HEK293T (cell line): ENCODE measurements at regions not wholly inside any gene's neighbourhood (a gene's known extent, or its start where the extent isn't known, plus 50 kb on each side); places are given as distances from the start of the nearest gene placed in this dataset.

Experiments
- BHLHE40 ChIP-seq: fragments of 450-650 bp; IDR thresholded peaks from 2 replicates; pipeline ENCODE4 v1.6.1; 2016; ENCODE audit warnings: mild to moderate bottlenecking, moderate library complexity, borderline replicate concordance
- ELF4 ChIP-seq: fragments of 450-650 bp; IDR thresholded peaks from 2 replicates; pipeline ENCODE4 v1.6.1; 2017; ENCODE audit warnings: antibody characterized with exemption
- FOXA1 ChIP-seq: fragments of 450-650 bp; IDR thresholded peaks from 2 replicates; pipeline ENCODE4 v1.6.1; 2016; ENCODE audit warnings: mild to moderate bottlenecking
- FOXK2 ChIP-seq: fragments of 450-650 bp; IDR thresholded peaks from 2 replicates; pipeline ENCODE4 v1.6.1; 2016; ENCODE audit warnings: mild to moderate bottlenecking
- FOXM1 ChIP-seq: fragments of 450-650 bp; IDR thresholded peaks from 2 replicates; pipeline ENCODE4 v1.6.1; 2017; ENCODE audit warnings: mild to moderate bottlenecking, borderline replicate concordance
- HDGF ChIP-seq: fragments of 450-650 bp; IDR thresholded peaks from 2 replicates; pipeline ENCODE4 v1.6.1; 2017; ENCODE audit warnings: antibody characterized with exemption, borderline replicate concordance
- L3MBTL2 ChIP-seq: fragments of 450-650 bp; conservative IDR thresholded peaks from 2 replicates; pipeline ENCODE4 v1.6.1; 2016; ENCODE audit warnings: mild to moderate bottlenecking
- NFRKB ChIP-seq: fragments of 450-650 bp; IDR thresholded peaks from 2 replicates; pipeline ENCODE4 v1.6.1; 2016; ENCODE audit warnings: mild to moderate bottlenecking, moderate library complexity
- SP1 ChIP-seq: fragments of 450-650 bp; IDR thresholded peaks from 2 replicates; pipeline ENCODE4 v1.6.1; 2017
- TARDBP ChIP-seq: fragments of 450-650 bp; IDR thresholded peaks from 2 replicates; pipeline ENCODE4 v1.6.1; 2016
- ZNF384 ChIP-seq: fragments of 450-650 bp; IDR thresholded peaks from 2 replicates; pipeline ENCODE4 v1.6.1; 2016
- TF ChIP-seq, protein P1 (sequence below): fragments of 450-650 bp; IDR thresholded peaks from 2 replicates; pipeline ENCODE4 v1.6.1; 2016

DNA sequence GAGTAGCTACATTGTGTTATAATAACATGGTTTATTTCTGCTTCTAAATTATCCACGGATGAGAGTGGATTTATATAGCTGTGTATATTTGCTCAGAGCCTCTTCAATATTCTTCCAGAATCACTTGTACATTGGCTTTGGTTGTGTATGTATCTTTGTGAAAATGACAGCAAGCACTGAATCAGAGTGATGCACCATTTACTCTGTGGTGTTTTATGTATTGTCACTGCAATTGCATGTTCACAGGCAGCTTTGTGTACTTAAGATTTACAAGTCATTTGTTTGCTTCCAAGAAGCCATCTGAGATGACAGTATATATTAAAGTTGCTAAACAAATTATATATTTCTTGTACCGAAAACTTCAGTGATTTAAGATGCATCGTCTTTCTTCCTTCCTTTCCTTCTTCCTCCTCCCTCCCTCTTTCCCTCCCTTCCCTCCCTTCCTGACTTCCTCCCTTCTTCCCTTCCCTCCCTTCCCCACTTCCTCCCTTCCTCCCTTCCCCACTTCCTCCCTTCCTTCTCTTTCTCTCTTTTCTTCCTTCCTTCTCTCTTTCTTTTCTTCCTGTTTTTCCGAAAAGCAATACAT lies 362.3 kb upstream of the GOLIM4 start:
- no peak for TF ChIP-seq FOXM1
- TF ChIP-seq, protein P1, sequence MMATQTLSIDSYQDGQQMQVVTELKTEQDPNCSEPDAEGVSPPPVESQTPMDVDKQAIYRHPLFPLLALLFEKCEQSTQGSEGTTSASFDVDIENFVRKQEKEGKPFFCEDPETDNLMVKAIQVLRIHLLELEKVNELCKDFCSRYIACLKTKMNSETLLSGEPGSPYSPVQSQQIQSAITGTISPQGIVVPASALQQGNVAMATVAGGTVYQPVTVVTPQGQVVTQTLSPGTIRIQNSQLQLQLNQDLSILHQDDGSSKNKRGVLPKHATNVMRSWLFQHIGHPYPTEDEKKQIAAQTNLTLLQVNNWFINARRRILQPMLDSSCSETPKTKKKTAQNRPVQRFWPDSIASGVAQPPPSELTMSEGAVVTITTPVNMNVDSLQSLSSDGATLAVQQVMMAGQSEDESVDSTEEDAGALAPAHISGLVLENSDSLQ = no peak
- no peak for TF ChIP-seq BHLHE40
- no peak for TF ChIP-seq TARDBP
- TF ChIP-seq ZNF384 = no peak
- no peak for TF ChIP-seq FOXK2
- no peak for TF ChIP-seq NFRKB
- TF ChIP-seq FOXA1 = no peak
- TF ChIP-seq SP1 = no peak
- no peak for TF ChIP-seq HDGF
- TF ChIP-seq ELF4 = no peak
- TF ChIP-seq L3MBTL2 = no peak
